Iris pigment epithelial cell (primary cell): ENCODE measurements at regions not wholly inside any gene's neighbourhood (a gene's known extent, or its start where the extent isn't known, plus 50 kb on each side); places are given as distances from the start of the nearest gene placed in this dataset.
"Not testable (repeated sequence)": the region's sequence is repeated elsewhere in the genome, so short reads cannot be mapped to it uniquely, and the experiment has no call there.

Source experiments
- DNase-seq: peaks from one replicate; pipeline ENCODE4 v3.0.0-alpha.2; 2011; ENCODE audit warnings: low read depth

DNA sequence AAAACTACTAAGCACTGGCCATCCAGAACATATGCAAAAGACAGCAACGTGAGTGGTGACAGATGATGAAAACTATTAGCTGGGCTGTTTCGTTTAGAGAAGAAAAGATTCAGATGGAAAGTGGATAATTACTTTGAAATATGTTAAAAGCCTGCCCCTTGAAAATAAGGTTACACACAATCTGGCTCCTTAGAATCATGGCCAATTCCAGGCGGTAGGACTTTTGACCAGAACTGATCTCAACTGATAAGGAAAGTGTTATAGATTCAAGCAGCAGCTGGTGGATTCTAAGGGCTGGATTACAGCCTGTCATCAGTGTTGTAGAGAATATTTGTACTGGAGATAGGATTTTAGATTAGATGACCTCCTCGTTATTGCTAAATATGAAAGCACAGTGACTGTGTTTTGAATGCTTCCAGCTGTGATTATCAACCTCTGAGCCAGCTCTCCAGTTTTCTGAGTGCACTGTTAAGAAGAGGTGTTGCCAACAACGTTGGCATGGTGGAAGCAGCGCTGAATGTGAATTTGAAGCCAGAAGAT, 75.1 kb downstream of the KBTBD2 start:
- DNase-seq: not testable (repeated sequence)

DNA sequence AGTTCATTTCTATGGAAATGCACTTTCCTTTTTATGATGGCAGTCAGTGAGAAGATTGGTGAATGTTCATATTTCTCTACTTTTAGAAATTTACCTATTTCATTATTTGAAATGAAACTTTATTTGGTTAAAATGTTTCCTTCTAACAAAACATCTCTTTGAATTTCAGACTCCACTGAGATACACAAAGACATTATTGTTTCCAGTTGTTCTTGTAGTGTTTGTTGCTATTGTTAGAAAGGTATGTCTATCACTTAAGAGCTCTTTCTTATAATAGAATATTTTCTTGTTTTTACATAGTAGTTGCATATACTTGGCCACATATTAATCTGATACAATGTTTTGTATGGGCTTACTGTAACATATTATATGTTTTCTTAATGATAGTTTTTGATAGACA, 76.8 kb downstream of the KBTBD2 start:
- not testable (repeated sequence) for DNase-seq

DNA sequence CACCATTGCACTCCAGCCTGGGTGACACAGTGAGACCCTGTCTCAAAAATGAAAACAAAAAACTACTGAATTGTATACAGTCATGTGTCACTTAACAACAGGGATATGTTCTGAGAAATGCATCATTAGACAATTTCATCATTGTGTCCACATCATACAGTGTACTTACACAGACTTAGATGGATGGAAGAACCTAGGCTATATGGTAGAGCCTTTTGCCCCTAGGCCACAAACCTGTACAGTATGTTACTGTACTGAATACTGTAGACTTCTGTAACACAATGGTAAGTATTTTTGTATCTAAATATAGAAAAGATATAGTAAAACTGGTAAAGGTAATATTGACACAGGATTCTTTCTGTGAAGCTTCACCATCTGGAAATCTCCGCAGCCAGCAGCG, 81.7 kb downstream of the KBTBD2 start:
- no peak for DNase-seq

DNA sequence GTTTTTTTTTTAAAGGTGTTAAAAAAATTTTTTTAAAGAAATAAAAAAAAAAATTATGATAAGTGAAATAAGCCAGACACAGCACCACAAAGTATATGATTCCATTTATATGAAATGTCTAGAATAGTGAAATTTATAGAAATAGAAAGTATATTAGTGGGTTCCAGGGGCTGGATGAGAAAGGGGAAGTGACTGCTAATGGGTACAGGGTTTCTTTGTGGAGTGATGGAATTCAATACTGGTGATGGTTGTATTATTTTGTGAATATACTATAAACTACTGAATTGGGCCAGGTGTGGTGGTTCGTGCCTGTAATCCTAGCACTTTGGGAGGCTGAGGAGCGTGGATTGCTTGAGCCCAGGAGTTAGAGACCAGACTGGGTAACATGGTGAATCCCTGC, 82.2 kb downstream of the KBTBD2 start:
- no peak for DNase-seq

DNA sequence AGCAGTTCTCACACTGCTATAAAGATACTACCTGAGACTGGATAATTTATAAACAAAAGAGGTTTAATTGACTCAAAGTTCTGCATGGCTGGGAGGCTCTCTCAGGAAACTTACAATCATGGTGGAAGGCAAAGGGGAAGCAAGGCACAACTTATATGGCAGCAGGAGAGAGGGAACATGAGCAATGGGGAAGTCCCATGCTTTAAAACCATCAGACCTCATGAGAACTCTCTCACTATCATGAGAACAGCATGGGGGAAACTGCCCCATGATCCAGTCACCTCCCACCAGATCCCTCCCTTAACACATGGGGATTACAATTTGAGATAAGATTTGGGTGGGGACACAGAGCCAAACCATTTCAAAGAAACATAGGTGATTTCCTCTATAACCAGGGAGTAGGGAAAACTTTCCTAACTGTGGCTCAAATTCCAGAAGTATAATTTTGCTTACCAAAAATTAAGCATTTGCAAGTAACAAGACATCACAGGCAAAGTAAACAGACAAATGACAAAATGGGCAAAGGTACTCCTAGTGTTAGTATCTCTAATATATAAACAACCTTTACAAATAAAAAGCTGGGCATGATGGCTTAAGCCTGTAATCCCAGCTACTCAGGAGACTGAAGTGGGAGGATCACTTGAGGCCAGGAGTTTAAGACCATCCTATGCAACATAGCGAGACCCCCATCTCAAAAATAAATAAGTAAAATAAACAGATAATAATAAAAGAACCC, 88.0 kb downstream of the KBTBD2 start:
- no peak for DNase-seq

- no peak for DNase-seq
Measured at GRCh38 chr7:32802305-32802910, 89.2 kb downstream of the KBTBD2 start.

DNA sequence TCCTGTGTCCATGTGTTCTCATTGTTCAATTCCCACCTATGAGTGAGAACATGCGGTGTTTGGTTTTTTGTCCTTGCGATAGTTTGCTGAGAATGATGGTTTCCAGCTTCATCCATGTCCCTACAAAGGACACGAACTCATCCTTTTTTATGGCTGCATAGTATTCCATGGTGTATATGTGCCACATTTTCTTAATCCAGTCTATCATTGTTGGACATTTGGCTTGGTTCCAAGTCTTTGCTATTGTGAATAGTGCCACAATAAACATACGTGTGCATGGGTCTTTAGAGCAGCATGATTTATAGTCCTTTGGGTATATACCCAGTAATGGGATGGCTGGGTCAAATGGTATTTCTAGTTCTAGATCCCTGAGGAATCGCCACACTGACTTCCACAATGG, 98.5 kb downstream of the KBTBD2 start:
- not testable (repeated sequence) for DNase-seq

- DNase-seq: peak; percentile 75
Measured at GRCh38 chr7:32790766-32791430, 100.7 kb downstream of the KBTBD2 start.

DNA sequence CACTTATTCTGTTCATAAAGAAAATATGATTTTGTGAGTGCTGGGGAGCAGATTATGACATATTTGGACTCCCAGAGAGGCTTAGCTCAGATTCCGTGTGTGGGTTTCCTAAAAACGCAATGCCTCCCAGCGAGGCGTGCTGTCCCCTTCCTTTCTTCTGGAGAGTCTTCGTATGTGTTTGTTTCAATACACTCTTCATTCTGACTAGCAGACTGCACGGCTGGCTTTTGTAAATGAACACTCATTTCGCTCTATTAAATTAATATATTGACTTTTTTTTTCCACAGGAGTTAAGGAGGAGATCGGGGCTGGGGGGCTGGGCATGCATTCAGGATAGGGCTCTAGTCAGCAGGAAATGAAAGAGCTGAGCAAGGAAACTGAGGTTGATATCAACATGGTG, 102.3 kb downstream of the KBTBD2 start:
- DNase-seq: not testable (repeated sequence)

GRCh38 chr7:32788174-32788573, 103.4 kb downstream of the KBTBD2 start:
- not testable (repeated sequence) for DNase-seq

DNA sequence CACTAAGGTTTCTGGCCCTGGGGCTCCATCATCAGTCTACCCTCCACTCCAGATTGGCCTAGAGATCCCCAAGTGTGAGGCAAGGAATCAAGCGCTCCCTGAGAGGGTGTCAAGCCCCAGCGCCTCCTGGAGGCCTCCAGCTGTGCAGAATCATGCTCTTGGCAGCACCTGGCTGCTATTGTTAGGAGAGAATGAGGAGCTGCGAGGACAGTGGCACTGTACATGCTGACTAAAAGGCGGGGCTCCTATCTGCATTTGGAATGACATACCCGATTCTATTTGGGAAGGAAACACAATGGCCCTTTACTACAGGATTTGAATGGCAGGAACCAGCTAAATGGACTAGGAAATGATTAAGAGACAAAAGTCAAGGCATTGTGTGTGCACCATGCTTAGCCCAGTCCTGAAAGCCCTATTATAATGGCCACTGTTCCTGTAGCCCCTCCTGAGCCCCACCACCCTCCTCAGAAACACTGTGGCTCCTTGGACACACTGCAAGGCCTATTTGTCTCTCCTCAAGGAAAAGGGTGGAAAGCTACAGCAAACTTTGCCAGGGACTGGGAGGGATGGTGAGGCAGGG, 106.1 kb downstream of the KBTBD2 start:
- DNase-seq: not testable (repeated sequence)

DNA sequence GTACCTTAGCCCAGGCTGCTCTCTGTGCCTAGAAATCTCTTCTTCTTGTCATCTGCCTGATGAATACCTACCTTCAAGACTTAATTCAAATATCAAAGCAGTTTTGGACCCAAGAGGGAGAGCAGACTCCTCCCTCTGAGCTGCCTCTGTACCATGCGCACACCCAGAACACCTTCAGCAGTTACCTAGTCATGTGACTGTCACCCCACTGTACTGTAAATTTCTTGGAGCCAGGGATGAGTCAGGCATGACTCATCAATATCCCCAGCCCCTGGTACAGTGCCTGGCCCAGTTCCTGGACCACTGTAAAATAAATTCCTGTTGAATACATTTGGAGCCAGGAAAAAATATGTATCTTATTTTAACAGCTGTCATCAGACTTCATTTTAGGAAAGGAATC, 111.7 kb downstream of the KBTBD2 start:
- DNase-seq: not testable (repeated sequence)

GRCh38 chr7:32779167-32779566, 112.4 kb downstream of the KBTBD2 start:
- no peak for DNase-seq

- DNase-seq: not testable (repeated sequence)
Measured at GRCh38 chr7:32777041-32777666, 114.4 kb downstream of the KBTBD2 start.

- DNase-seq: not testable (repeated sequence)
Measured at GRCh38 chr7:32776318-32776717, 115.2 kb downstream of the KBTBD2 start.

GRCh38 chr7:32775809-32776208, 115.8 kb downstream of the KBTBD2 start:
- DNase-seq: not testable (repeated sequence)

GRCh38 chr7:32774541-32774951, 117.0 kb downstream of the KBTBD2 start:
- no peak for DNase-seq

DNA sequence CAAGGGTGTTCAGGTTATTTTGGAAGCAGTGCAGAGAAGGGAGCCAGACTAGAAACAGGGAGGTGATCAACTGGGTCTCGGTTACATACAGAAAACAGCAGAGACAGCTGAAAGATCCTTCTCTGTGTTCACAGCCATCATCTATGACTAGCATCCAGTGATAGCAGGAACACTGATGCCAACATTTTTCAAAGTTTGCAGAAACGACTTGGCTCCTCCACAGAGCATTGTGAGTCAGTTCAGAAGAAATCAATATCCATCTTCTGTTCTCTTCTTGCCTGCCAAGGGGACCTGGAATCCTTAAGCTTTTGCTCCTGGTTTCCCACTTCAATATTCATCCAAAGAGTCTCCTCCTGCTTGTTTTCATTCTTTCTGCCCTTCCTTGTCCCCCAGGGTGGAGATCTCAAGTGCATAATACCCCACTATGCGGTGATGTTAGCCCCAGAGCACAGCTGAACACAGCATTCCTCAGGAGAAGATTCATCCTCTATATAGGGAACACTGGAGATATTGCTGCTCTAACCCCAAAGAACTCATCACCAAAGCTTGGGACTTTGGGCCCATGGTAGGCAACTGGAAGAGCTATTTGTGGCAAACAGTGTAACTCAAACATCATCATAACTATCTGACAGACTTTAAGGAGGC, 122.6 kb downstream of the KBTBD2 start:
- DNase-seq: not testable (repeated sequence)

DNA sequence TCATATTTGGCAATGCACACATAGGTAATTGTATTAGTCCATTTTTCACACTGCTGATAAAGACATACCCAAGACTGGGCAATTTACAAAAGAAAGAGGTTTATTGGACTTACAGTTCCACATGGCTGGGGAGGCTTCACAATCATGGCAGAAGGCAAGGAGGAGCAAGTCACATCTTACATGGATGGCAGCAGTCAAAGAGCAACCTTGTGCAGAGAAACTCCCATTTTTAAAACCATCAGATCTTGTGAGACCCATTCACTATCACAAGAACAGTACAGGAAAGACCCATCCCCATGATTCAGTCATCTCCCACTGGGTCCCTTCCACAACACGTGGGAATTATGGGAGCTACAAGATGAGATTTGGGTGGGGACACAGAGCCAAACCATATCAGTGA, 123.2 kb downstream of the KBTBD2 start:
- not testable (repeated sequence) for DNase-seq

DNA sequence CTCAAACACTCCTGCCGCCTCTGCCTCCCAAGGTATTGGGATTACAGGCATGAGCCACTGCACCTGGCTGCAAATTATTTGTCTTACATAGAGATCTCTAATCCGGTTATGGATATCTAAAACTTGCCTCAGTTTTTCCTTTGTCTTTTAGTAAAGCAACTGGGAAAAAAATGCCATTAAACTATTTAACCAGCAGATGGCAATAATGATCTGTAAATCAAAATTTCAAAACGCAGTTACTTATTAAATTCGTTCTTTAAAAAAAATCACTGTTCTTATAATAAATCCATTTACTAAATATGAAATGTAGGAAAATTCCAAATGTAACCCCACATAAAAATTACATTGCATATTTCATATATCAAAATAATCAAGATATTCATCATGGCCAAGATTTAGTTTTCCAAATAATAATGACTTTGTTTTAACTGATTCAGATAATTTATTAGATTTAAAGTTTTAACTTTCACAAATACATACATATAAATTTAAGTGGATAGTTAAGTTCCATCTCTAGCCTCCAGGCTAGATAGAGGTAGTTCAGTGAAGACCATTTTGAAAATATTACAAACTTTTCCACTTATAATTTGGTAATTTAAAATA, 125.8 kb downstream of the KBTBD2 start:
- peak; percentile 15 for DNase-seq

DNA sequence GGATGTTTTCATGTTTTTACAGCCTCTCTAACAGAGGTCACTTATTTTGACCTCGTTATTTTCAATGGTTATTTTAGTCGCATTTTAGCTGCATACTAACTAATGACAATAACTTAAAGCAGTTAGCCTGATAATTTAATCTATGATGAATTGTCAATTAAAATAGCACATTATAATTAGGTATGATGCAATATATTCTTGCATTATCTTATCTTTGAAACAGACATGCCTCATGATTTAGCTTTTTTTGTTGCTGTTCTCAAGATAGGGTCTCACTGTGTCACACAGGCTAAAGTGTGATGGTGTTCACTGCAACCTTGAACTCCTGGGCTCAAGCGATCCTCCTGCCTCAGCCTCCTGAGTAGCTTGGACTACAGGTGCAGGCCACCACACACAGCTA, 126.4 kb downstream of the KBTBD2 start:
- DNase-seq: no peak
